ENCODE measurements at regions not wholly inside any gene's neighbourhood (a gene's known extent, or its start where the extent isn't known, plus 50 kb on each side); places are given as distances from the start of the nearest gene placed in this dataset.

DNA sequence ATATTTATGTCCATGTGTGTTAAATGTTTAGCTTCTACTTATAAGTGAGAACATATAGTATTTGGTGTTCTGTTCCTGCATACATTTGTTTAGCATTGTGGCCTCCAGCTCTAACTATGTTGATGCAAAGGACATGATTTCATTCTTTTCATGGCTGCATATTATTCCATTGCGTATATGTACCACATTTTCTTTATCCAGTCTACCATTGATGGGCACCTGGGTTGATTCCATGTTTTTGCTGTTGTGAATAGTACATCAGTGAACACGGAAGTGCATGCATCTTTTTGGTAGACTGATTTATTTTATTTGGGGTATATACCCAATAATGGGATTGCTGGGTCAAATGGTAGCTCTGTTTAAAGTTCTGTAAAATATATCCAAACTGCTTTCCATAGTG lies 359.0 kb downstream of the SLCO4C1 start:
- H3K4me3 ChIP-seq (replicated peaks; ENCODE audit: insufficient read depth, low read length) = no peak overlapping the region
- TF ChIP-seq SPI1 (IDR thresholded peaks at IDR 0.05; ENCODE audit: borderline replicate concordance, low read depth) (no peak), POLR2AphosphoS5 (IDR thresholded peaks at IDR 0.05; ENCODE audit: low read depth) (no peak), GABPA (IDR thresholded peaks at IDR 0.05; ENCODE audit: low read depth) (no peak)
- TF ChIP-seq, protein P1, sequence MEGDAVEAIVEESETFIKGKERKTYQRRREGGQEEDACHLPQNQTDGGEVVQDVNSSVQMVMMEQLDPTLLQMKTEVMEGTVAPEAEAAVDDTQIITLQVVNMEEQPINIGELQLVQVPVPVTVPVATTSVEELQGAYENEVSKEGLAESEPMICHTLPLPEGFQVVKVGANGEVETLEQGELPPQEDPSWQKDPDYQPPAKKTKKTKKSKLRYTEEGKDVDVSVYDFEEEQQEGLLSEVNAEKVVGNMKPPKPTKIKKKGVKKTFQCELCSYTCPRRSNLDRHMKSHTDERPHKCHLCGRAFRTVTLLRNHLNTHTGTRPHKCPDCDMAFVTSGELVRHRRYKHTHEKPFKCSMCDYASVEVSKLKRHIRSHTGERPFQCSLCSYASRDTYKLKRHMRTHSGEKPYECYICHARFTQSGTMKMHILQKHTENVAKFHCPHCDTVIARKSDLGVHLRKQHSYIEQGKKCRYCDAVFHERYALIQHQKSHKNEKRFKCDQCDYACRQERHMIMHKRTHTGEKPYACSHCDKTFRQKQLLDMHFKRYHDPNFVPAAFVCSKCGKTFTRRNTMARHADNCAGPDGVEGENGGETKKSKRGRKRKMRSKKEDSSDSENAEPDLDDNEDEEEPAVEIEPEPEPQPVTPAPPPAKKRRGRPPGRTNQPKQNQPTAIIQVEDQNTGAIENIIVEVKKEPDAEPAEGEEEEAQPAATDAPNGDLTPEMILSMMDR (IDR thresholded peaks at IDR 0.05; ENCODE audit: insufficient read depth, low read length) = no peak
- TF ChIP-seq, protein P2, sequence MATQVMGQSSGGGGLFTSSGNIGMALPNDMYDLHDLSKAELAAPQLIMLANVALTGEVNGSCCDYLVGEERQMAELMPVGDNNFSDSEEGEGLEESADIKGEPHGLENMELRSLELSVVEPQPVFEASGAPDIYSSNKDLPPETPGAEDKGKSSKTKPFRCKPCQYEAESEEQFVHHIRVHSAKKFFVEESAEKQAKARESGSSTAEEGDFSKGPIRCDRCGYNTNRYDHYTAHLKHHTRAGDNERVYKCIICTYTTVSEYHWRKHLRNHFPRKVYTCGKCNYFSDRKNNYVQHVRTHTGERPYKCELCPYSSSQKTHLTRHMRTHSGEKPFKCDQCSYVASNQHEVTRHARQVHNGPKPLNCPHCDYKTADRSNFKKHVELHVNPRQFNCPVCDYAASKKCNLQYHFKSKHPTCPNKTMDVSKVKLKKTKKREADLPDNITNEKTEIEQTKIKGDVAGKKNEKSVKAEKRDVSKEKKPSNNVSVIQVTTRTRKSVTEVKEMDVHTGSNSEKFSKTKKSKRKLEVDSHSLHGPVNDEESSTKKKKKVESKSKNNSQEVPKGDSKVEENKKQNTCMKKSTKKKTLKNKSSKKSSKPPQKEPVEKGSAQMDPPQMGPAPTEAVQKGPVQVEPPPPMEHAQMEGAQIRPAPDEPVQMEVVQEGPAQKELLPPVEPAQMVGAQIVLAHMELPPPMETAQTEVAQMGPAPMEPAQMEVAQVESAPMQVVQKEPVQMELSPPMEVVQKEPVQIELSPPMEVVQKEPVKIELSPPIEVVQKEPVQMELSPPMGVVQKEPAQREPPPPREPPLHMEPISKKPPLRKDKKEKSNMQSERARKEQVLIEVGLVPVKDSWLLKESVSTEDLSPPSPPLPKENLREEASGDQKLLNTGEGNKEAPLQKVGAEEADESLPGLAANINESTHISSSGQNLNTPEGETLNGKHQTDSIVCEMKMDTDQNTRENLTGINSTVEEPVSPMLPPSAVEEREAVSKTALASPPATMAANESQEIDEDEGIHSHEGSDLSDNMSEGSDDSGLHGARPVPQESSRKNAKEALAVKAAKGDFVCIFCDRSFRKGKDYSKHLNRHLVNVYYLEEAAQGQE (IDR thresholded peaks at IDR 0.05; ENCODE audit: insufficient replicate concordance, low read depth) = no peak
- no peaks in the 10 kb centered on the region for H3K27me3 ChIP-seq (ENCODE audit: insufficient read depth, poor library complexity, severe bottlenecking)
- DNase-seq (ENCODE audit: low read depth in 1 of 2, low spot score in 1 of 2) = no peak
- H3K27ac ChIP-seq (replicated peaks) = no peak overlapping the region

DNA sequence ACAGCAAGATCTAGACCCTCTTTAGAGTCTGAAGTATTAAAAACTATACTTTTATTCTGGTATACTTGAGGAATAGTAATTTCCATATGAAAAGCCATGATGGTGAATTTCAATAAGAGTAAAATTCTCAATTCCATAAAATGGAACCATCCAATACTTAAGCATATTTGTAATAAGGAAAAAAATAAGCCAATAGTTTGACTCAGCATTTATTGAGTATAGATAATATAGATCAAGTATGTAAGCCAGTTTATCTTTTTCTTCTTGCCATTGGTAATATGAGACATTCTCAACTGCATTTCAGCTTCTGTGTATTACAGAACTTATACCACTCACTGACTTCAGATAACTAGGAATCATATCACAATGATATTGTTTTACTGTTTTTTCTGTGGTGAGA lies 361.0 kb downstream of the SLCO4C1 start:
- TF ChIP-seq GABPA (IDR thresholded peaks at IDR 0.05; ENCODE audit: low read depth) (no peak), SPI1 (IDR thresholded peaks at IDR 0.05; ENCODE audit: borderline replicate concordance, low read depth) (no peak), POLR2AphosphoS5 (IDR thresholded peaks at IDR 0.05; ENCODE audit: low read depth) (no peak)
- TF ChIP-seq, protein P2 (IDR thresholded peaks at IDR 0.05; ENCODE audit: insufficient replicate concordance, low read depth) = no peak
- TF ChIP-seq, protein P1 (IDR thresholded peaks at IDR 0.05; ENCODE audit: insufficient read depth, low read length) = no peak
- no peak for DNase-seq (ENCODE audit: low read depth in 1 of 2, low spot score in 1 of 2)
- Histone ChIP-seq H3K27me3 (ENCODE audit: insufficient read depth, poor library complexity, severe bottlenecking) (no peaks in the 10 kb centered on the region), H3K27ac (replicated peaks) (no peak overlapping the region), H3K4me3 (replicated peaks; ENCODE audit: insufficient read depth, low read length) (no peak overlapping the region)

DNA sequence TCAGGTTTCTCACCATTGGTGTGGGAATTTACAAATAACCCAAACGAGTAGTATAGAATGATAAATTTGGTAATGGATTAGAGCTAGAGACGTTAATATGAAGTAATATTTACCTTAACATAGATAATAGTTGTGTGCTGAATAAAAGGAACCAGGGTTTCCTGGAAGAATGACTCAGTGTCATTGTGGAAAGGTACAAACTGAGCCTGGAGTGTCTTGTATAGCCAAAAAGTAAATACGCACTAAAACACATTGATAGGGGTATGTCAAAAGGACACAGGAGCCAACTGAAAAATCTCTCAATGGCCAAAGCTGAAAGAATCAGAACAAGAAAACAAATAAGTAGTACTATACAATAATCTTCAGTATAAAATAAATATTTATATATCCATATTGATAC lies 363.5 kb downstream of the SLCO4C1 start:
- no peak for DNase-seq (ENCODE audit: low read depth in 1 of 2, low spot score in 1 of 2)
- Histone ChIP-seq H3K4me3 (replicated peaks; ENCODE audit: insufficient read depth, low read length) (no peak overlapping the region), H3K27me3 (ENCODE audit: insufficient read depth, poor library complexity, severe bottlenecking) (no peaks in the 10 kb centered on the region), H3K27ac (replicated peaks) (no peak overlapping the region)
- no peak for TF ChIP-seq GABPA (IDR thresholded peaks at IDR 0.05; ENCODE audit: low read depth)
- no peak for TF ChIP-seq POLR2AphosphoS5 (IDR thresholded peaks at IDR 0.05; ENCODE audit: low read depth)
- TF ChIP-seq, protein P1 (IDR thresholded peaks at IDR 0.05; ENCODE audit: insufficient read depth, low read length) = no peak
- TF ChIP-seq, protein P2 (IDR thresholded peaks at IDR 0.05; ENCODE audit: insufficient replicate concordance, low read depth) = no peak
- no peak for TF ChIP-seq SPI1 (IDR thresholded peaks at IDR 0.05; ENCODE audit: borderline replicate concordance, low read depth)
